HL-60 (cell line): ENCODE measurements at regions not wholly inside any gene's neighbourhood (a gene's known extent, or its start where the extent isn't known, plus 50 kb on each side); places are given as distances from the start of the nearest gene placed in this dataset.

Source experiments
- DNase-seq, 2 experiments: peaks; one replicate each; pipeline ENCODE4 v3.0.0-alpha.2; 2010 to 2020; ENCODE audit warnings: low read depth in 1 of 2, low spot score in 1 of 2
- H3K27ac ChIP-seq: fragments of 250-450 bp; sonication (Bioruptor Pico); replicated peaks from 2 replicates; pipeline ENCODE4 v1.5.1; 2020; ENCODE audit warnings: mild to moderate bottlenecking, moderate library complexity
- H3K27me3 ChIP-seq: fragments of 250-450 bp; sonication (Bioruptor Pico); 2 replicates; pipeline ENCODE4 v1.5.1; 2021; ENCODE audit warnings: mild to moderate bottlenecking, moderate library complexity; ENCODE audit not compliant: insufficient read depth, poor library complexity, severe bottlenecking
- H3K4me3 ChIP-seq: replicated peaks from 2 replicates; pipeline ENCODE4 v1.5.1; 2011; ENCODE audit warnings: mild to moderate bottlenecking, control low read depth, low read length; ENCODE audit not compliant: insufficient read depth
- GABPA ChIP-seq: IDR thresholded peaks from 2 replicates; pipeline ENCODE4 v1.6.1; 2012; ENCODE audit warnings: low read depth
- POLR2AphosphoS5 ChIP-seq: IDR thresholded peaks from 2 replicates; pipeline ENCODE4 v1.6.1; 2012; ENCODE audit warnings: low read depth
- SPI1 ChIP-seq: IDR thresholded peaks from 2 replicates; pipeline ENCODE4 v1.6.1; 2012; ENCODE audit warnings: low read depth, mild to moderate bottlenecking, borderline replicate concordance
- TF ChIP-seq, protein P1 (sequence below): IDR thresholded peaks from one replicate; pipeline ENCODE4 v1.5.1; 2011; ENCODE audit warnings: low read length, control low read depth, inconsistent platforms; ENCODE audit not compliant: insufficient read depth
- TF ChIP-seq, protein P2 (sequence below): IDR thresholded peaks from 2 replicates; pipeline ENCODE4 v1.6.1; 2012; ENCODE audit warnings: low read depth; ENCODE audit not compliant: insufficient replicate concordance

DNA sequence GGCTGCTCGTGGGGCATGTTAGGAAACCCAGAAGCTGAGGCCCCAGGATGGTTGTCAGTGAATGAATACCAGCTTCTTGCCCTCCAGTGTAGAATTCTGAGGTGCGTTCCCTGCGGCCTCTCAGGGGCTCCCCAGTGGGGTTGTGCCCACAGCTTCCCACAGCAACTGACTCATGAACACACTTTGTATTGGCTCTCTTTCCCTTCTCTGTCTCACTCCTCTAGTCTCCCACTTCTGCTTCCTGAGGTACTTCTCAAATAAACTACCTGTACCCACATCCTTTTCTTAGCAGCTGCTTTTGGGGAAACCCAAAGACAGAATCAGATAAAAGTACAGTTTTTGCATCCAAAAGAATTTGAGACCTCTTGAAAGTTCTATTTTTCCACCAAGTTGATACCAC is 107.7 kb upstream of the JAG1 start:
- Histone ChIP-seq H3K27ac (no peak overlapping the region), H3K27me3 (no peaks in the 10 kb centered on the region), H3K4me3 (no peak overlapping the region)
- peak in 1 of 2 experiments; percentile 42 for DNase-seq
- no peak for TF ChIP-seq GABPA
- TF ChIP-seq, protein P1, sequence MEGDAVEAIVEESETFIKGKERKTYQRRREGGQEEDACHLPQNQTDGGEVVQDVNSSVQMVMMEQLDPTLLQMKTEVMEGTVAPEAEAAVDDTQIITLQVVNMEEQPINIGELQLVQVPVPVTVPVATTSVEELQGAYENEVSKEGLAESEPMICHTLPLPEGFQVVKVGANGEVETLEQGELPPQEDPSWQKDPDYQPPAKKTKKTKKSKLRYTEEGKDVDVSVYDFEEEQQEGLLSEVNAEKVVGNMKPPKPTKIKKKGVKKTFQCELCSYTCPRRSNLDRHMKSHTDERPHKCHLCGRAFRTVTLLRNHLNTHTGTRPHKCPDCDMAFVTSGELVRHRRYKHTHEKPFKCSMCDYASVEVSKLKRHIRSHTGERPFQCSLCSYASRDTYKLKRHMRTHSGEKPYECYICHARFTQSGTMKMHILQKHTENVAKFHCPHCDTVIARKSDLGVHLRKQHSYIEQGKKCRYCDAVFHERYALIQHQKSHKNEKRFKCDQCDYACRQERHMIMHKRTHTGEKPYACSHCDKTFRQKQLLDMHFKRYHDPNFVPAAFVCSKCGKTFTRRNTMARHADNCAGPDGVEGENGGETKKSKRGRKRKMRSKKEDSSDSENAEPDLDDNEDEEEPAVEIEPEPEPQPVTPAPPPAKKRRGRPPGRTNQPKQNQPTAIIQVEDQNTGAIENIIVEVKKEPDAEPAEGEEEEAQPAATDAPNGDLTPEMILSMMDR = no peak
- TF ChIP-seq SPI1 = peak; percentile 78; the same call in 1 of the 2 replicates
- no peak for TF ChIP-seq POLR2AphosphoS5
- TF ChIP-seq, protein P2, sequence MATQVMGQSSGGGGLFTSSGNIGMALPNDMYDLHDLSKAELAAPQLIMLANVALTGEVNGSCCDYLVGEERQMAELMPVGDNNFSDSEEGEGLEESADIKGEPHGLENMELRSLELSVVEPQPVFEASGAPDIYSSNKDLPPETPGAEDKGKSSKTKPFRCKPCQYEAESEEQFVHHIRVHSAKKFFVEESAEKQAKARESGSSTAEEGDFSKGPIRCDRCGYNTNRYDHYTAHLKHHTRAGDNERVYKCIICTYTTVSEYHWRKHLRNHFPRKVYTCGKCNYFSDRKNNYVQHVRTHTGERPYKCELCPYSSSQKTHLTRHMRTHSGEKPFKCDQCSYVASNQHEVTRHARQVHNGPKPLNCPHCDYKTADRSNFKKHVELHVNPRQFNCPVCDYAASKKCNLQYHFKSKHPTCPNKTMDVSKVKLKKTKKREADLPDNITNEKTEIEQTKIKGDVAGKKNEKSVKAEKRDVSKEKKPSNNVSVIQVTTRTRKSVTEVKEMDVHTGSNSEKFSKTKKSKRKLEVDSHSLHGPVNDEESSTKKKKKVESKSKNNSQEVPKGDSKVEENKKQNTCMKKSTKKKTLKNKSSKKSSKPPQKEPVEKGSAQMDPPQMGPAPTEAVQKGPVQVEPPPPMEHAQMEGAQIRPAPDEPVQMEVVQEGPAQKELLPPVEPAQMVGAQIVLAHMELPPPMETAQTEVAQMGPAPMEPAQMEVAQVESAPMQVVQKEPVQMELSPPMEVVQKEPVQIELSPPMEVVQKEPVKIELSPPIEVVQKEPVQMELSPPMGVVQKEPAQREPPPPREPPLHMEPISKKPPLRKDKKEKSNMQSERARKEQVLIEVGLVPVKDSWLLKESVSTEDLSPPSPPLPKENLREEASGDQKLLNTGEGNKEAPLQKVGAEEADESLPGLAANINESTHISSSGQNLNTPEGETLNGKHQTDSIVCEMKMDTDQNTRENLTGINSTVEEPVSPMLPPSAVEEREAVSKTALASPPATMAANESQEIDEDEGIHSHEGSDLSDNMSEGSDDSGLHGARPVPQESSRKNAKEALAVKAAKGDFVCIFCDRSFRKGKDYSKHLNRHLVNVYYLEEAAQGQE = no peak

DNA sequence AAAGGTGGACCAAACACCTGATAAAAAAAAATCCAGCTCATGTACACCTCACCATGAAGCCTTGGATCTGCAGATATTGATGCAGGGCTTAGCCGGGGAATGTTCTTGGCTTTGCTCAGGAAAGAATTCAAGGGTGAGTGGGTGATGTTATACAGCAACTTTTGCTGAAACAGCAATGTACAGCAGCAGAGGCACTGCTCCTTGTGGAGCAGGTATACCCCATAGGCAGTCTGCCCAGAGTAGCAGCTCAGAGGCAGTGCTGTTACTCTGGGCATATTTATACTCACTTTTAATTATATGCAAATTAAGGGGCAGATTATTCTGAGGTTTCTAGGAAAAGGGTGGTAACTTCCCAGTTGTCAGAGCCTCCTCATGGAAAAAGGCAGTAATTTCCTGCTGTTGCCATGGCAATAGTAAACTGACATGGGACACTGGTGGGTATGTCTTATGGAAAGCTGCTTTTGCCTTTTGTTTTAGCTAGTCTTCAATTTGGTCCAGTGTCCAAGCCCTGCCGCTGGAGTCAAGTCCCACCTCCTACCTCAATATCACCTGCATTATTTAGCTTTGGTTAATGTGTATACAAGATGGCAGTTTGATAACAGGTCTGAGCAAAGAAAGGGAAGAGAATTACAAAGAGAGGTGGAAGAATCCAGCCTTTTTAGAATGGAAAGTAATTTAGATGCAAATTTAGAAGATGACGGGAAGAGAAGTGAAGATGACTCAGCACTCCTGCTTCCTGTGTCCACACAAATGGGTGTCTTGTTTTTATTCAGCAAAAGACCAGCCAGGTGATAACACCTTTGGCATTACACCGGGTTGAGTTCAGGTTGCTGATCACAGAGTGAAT is 110.1 kb upstream of the JAG1 start:
- no peak for TF ChIP-seq POLR2AphosphoS5
- TF ChIP-seq, protein P1 = no peak
- TF ChIP-seq, protein P2 = no peak
- TF ChIP-seq GABPA = no peak
- no peak for TF ChIP-seq SPI1
- no peak overlapping the region for H3K27ac ChIP-seq
- no peaks in the 10 kb centered on the region for H3K27me3 ChIP-seq
- no peak for DNase-seq
- H3K4me3 ChIP-seq = no peak overlapping the region

DNA sequence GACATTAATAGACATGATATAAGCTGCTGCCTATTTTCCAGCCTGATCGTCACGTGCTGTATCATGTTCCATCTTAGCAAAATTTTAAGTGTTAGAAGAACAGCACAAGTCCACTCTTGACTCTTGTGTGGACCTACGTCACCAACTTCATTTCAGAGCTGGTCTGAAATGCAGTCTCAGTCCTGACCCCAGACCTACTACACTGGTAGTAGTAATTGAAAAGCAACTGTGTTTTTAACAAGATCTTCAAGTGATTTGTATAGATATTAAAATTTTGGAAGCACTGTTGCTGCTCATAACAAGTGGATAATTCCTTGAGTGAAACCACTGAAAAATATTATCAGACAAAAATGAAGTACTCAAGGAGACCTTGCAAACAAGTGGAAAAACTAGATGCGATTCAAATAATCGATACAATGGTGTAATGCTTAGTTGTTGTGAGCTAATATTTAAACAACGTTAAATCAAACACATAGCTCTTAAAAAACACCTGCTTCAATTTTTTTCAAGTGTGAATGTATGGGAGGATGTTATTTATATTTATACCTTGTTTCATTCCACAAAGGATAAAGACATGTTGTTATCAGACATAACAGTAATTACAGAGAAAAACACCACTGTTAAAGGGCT is 110.9 kb upstream of the JAG1 start:
- no peak for TF ChIP-seq POLR2AphosphoS5
- TF ChIP-seq GABPA = no peak
- no peak for TF ChIP-seq SPI1
- TF ChIP-seq, protein P2 = no peak
- TF ChIP-seq, protein P1 = no peak
- Histone ChIP-seq H3K27me3 (no peaks in the 10 kb centered on the region), H3K27ac (no peak overlapping the region), H3K4me3 (no peak overlapping the region)
- no peak for DNase-seq
